Neural cell (in vitro differentiated cells): ENCODE measurements at regions not wholly inside any gene's neighbourhood (a gene's known extent, or its start where the extent isn't known, plus 50 kb on each side); places are given as distances from the start of the nearest gene placed in this dataset.

Experiments used
- CTCF ChIP-seq: fragments of 450-650 bp; IDR thresholded peaks from 2 replicates; pipeline ENCODE4 v1.5.1; 2014; ENCODE audit warnings: antibody characterized with exemption, mild to moderate bottlenecking, moderate library complexity; ENCODE audit not compliant: poor library complexity, severe bottlenecking
- EP300 ChIP-seq: fragments of 450-650 bp; conservative IDR thresholded peaks from 2 replicates; pipeline ENCODE4 v1.6.1; 2014; ENCODE audit warnings: antibody characterized with exemption, mild to moderate bottlenecking, moderate library complexity; ENCODE audit not compliant: poor library complexity, severe bottlenecking
- EZH2 ChIP-seq: fragments of 200-600, 300-800 bp; shearing (Covaris generic), sonication (generic); IDR thresholded peaks from 2 replicates; pipeline ENCODE4 v1.6.1; 2014; ENCODE audit warnings: antibody characterized with exemption, low read length, borderline replicate concordance, mild to moderate bottlenecking; ENCODE audit not compliant: insufficient read depth, poor library complexity, severe bottlenecking
- MXI1 ChIP-seq: fragments of 450-650 bp; conservative IDR thresholded peaks from 2 replicates; pipeline ENCODE4 v1.6.1; 2014; ENCODE audit warnings: antibody characterized with exemption, mild to moderate bottlenecking; ENCODE audit not compliant: poor library complexity, severe bottlenecking
- POLR2AphosphoS5 ChIP-seq: IDR thresholded peaks from 2 replicates; pipeline ENCODE4 v1.6.1; 2012
- RAD21 ChIP-seq: fragments of 450-650 bp; conservative IDR thresholded peaks from 2 replicates; pipeline ENCODE4 v1.6.1; 2014; ENCODE audit warnings: antibody characterized with exemption, mild to moderate bottlenecking, moderate library complexity
- REST ChIP-seq: IDR thresholded peaks from 2 replicates; pipeline ENCODE4 v1.6.1; 2012; ENCODE audit warnings: borderline replicate concordance
- SMC3 ChIP-seq: fragments of 450-650 bp; conservative IDR thresholded peaks from 2 replicates; pipeline ENCODE4 v1.6.1; 2014; ENCODE audit warnings: antibody characterized with exemption, mild to moderate bottlenecking, moderate library complexity; ENCODE audit not compliant: poor library complexity
- TAF1 ChIP-seq: IDR thresholded peaks from 2 replicates; pipeline ENCODE4 v1.6.1; 2012; ENCODE audit warnings: low read depth

GRCh38 chrX:74179071-74179470 is 124.9 kb upstream of the ZCCHC13 start:
- no peak for TF ChIP-seq CTCF
- TF ChIP-seq TAF1, result no peak
- no peak for TF ChIP-seq REST
- no peak for TF ChIP-seq EZH2
- no peak for TF ChIP-seq POLR2AphosphoS5
- TF ChIP-seq EP300, result no peak
- no peak for TF ChIP-seq RAD21
- TF ChIP-seq SMC3, result no peak
- TF ChIP-seq MXI1, result no peak
